Neural cell (in vitro differentiated cells): ENCODE measurements at regions not wholly inside any gene's neighbourhood (a gene's known extent, or its start where the extent isn't known, plus 50 kb on each side); places are given as distances from the start of the nearest gene placed in this dataset.

Experiments used
- H2AFZ ChIP-seq: fragments of 200-600, 300-800 bp; sonication (generic), shearing (Covaris generic); 2 replicates; pipeline ENCODE4 v1.6.0; 2014; ENCODE audit warnings: low read depth, mild to moderate bottlenecking, antibody characterized with exemption, low read length, moderate library complexity
- H3F3A ChIP-seq: fragments of 200-600 bp; shearing (Covaris generic); 2 replicates; pipeline ENCODE4 v1.6.1; 2016; ENCODE audit warnings: mild to moderate bottlenecking, moderate library complexity, mixed read lengths, antibody characterized with exemption, low read length; ENCODE audit not compliant: insufficient read depth, poor library complexity, severe bottlenecking
- H3K27ac ChIP-seq: fragments of 200-600, 300-800 bp; sonication (generic), shearing (Covaris generic); 2 replicates; pipeline ENCODE4 v1.5.1; 2014; ENCODE audit warnings: mild to moderate bottlenecking, low read length, moderate library complexity
- H3K27me3 ChIP-seq: fragments of 300-800, 200-600 bp; sonication (generic), shearing (Covaris generic); 2 replicates; pipeline ENCODE4 v1.6.0; 2014; ENCODE audit warnings: mild to moderate bottlenecking, low read depth, low read length, moderate library complexity; ENCODE audit not compliant: insufficient read depth
- H3K36me3 ChIP-seq: fragments of 300-800, 200-600 bp; sonication (generic), shearing (Covaris generic); 2 replicates; pipeline ENCODE4 v1.5.1; 2014; ENCODE audit warnings: mild to moderate bottlenecking, antibody characterized with exemption, low read length, moderate library complexity; ENCODE audit not compliant: insufficient read depth
- H3K4me2 ChIP-seq: fragments of 300-800, 200-600 bp; sonication (generic), shearing (Covaris generic); 2 replicates; pipeline ENCODE4 v1.6.0; 2014; ENCODE audit warnings: mild to moderate bottlenecking, low read length
- H3K4me3 ChIP-seq: fragments of 300-800, 200-600 bp; sonication (generic), shearing (Covaris generic); 2 replicates; pipeline ENCODE4 v1.5.1; 2014; ENCODE audit warnings: mild to moderate bottlenecking, low read length, moderate library complexity
- H3K79me2 ChIP-seq: fragments of 200-600 bp; shearing (Covaris generic); replicated peaks from 2 replicates; pipeline ENCODE4 v1.6.0; 2014; ENCODE audit warnings: mild to moderate bottlenecking, low read length, moderate library complexity; ENCODE audit not compliant: insufficient read depth
- H3K9ac ChIP-seq: fragments of 300-800, 200-600 bp; sonication (generic), shearing (Covaris generic); 2 replicates; pipeline ENCODE4 v1.6.1; 2016; ENCODE audit warnings: mild to moderate bottlenecking, low read length, mixed read lengths
- H3K9me2 ChIP-seq: fragments of 200-600 bp; shearing (Covaris generic); 2 replicates; pipeline ENCODE4 v1.6.1; 2016; ENCODE audit warnings: mild to moderate bottlenecking, low read length, mixed read lengths; ENCODE audit not compliant: insufficient read depth
- H3K9me3 ChIP-seq: fragments of 200-600, 300-800 bp; sonication (generic), shearing (Covaris generic); 2 replicates; pipeline ENCODE4 v1.6.1; 2016; ENCODE audit warnings: mild to moderate bottlenecking, mixed run types, low read length, moderate library complexity, mixed read lengths
- H4K20me1 ChIP-seq: fragments of 200-600 bp; shearing (Covaris generic); 2 replicates; pipeline ENCODE4 v1.6.1; 2016; ENCODE audit warnings: mild to moderate bottlenecking, mixed run types; ENCODE audit not compliant: insufficient read depth
- EP300 ChIP-seq: fragments of 450-650 bp; conservative IDR thresholded peaks from 2 replicates; pipeline ENCODE4 v1.6.1; 2014; ENCODE audit warnings: antibody characterized with exemption, mild to moderate bottlenecking, moderate library complexity; ENCODE audit not compliant: poor library complexity, severe bottlenecking
- EZH2 ChIP-seq: fragments of 200-600, 300-800 bp; shearing (Covaris generic), sonication (generic); IDR thresholded peaks from 2 replicates; pipeline ENCODE4 v1.6.1; 2014; ENCODE audit warnings: antibody characterized with exemption, low read length, borderline replicate concordance, mild to moderate bottlenecking; ENCODE audit not compliant: insufficient read depth, poor library complexity, severe bottlenecking
- MXI1 ChIP-seq: fragments of 450-650 bp; conservative IDR thresholded peaks from 2 replicates; pipeline ENCODE4 v1.6.1; 2014; ENCODE audit warnings: antibody characterized with exemption, mild to moderate bottlenecking; ENCODE audit not compliant: poor library complexity, severe bottlenecking
- POLR2AphosphoS5 ChIP-seq: IDR thresholded peaks from 2 replicates; pipeline ENCODE4 v1.6.1; 2012
- RAD21 ChIP-seq: fragments of 450-650 bp; conservative IDR thresholded peaks from 2 replicates; pipeline ENCODE4 v1.6.1; 2014; ENCODE audit warnings: antibody characterized with exemption, mild to moderate bottlenecking, moderate library complexity
- REST ChIP-seq: IDR thresholded peaks from 2 replicates; pipeline ENCODE4 v1.6.1; 2012; ENCODE audit warnings: borderline replicate concordance
- SMC3 ChIP-seq: fragments of 450-650 bp; conservative IDR thresholded peaks from 2 replicates; pipeline ENCODE4 v1.6.1; 2014; ENCODE audit warnings: antibody characterized with exemption, mild to moderate bottlenecking, moderate library complexity; ENCODE audit not compliant: poor library complexity
- TAF1 ChIP-seq: IDR thresholded peaks from 2 replicates; pipeline ENCODE4 v1.6.1; 2012; ENCODE audit warnings: low read depth
- TF ChIP-seq, protein P1 (sequence below): fragments of 450-650 bp; IDR thresholded peaks from 2 replicates; pipeline ENCODE4 v1.5.1; 2014; ENCODE audit warnings: antibody characterized with exemption, mild to moderate bottlenecking, moderate library complexity; ENCODE audit not compliant: poor library complexity, severe bottlenecking

DNA sequence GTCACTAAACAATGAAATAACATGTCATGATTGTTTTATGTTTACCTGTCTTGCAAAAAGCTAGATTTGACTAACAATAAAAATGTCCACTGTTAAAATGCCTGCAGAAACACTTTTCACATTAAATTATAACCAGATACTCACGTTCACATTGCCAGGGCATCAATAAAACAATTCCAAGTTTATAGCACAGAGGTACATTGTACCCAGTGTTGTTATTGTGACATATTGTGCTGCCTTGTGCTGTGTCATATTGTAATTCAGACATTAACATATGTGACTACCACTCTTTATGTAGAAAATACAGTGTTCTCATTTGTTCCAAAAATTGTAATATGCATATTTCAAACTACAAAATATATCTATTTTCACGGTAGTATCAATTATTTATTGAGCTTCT is 766.1 kb downstream of the NCAM2 start:
- no peak for TF ChIP-seq REST
- TF ChIP-seq RAD21, result no peak
- TF ChIP-seq, protein P1, sequence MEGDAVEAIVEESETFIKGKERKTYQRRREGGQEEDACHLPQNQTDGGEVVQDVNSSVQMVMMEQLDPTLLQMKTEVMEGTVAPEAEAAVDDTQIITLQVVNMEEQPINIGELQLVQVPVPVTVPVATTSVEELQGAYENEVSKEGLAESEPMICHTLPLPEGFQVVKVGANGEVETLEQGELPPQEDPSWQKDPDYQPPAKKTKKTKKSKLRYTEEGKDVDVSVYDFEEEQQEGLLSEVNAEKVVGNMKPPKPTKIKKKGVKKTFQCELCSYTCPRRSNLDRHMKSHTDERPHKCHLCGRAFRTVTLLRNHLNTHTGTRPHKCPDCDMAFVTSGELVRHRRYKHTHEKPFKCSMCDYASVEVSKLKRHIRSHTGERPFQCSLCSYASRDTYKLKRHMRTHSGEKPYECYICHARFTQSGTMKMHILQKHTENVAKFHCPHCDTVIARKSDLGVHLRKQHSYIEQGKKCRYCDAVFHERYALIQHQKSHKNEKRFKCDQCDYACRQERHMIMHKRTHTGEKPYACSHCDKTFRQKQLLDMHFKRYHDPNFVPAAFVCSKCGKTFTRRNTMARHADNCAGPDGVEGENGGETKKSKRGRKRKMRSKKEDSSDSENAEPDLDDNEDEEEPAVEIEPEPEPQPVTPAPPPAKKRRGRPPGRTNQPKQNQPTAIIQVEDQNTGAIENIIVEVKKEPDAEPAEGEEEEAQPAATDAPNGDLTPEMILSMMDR, result no peak
- no peak for TF ChIP-seq TAF1
- TF ChIP-seq EZH2, result no peak
- no peak for TF ChIP-seq POLR2AphosphoS5
- TF ChIP-seq MXI1, result no peak
- TF ChIP-seq SMC3, result no peak
- Histone ChIP-seq H3K27me3 (no peaks in the 10 kb centered on the region), H3K36me3 (no peaks in the 10 kb centered on the region), H3K4me2 (no peak overlapping the region), H3K27ac (no peak overlapping the region), H3K4me3 (no peak overlapping the region), H3F3A (no peaks in the 10 kb centered on the region), H2AFZ (no peak overlapping the region), H3K9ac (no peak overlapping the region), H3K9me2 (no peaks in the 10 kb centered on the region), H3K9me3 (no peaks in the 10 kb centered on the region), H4K20me1 (no peaks in the 10 kb centered on the region), H3K79me2 (no peaks in the 10 kb centered on the region)

GRCh38 chr21:21767276-21767675 is 769.1 kb downstream of the NCAM2 start:
- TF ChIP-seq REST, result no peak
- no peak for TF ChIP-seq MXI1
- no peak for TF ChIP-seq RAD21
- TF ChIP-seq, protein P1, result no peak
- no peak for TF ChIP-seq TAF1
- TF ChIP-seq SMC3, result no peak
- TF ChIP-seq EP300, result no peak
- TF ChIP-seq EZH2, result no peak
- no peak overlapping the region for H2AFZ ChIP-seq
- H3K9ac ChIP-seq, result no peak overlapping the region
- H3K4me3 ChIP-seq, result no peak overlapping the region
- no peaks in the 10 kb centered on the region for H3K27me3 ChIP-seq
- no peaks in the 10 kb centered on the region for H3K9me2 ChIP-seq
- no peaks in the 10 kb centered on the region for H4K20me1 ChIP-seq
- no peaks in the 10 kb centered on the region for H3K79me2 ChIP-seq
- H3F3A ChIP-seq, result no peaks in the 10 kb centered on the region
- H3K9me3 ChIP-seq, result no peaks in the 10 kb centered on the region
- H3K36me3 ChIP-seq, result no peaks in the 10 kb centered on the region
- no peak overlapping the region for H3K27ac ChIP-seq
- H3K4me2 ChIP-seq, result no peak overlapping the region
